HFF-Myc (cell line): ENCODE measurements at regions not wholly inside any gene's neighbourhood (a gene's known extent, or its start where the extent isn't known, plus 50 kb on each side); places are given as distances from the start of the nearest gene placed in this dataset.
"Not testable (repeated sequence)": the region's sequence is repeated elsewhere in the genome, so short reads cannot be mapped to it uniquely, and the experiment has no call there.

Experiments used
- DNase-seq: peaks from one replicate; pipeline ENCODE4 v3.0.0-alpha.2; 2011; ENCODE audit warnings: low read depth; ENCODE audit errors: extremely low read depth
- H3K4me3 ChIP-seq: replicated peaks from 2 replicates; pipeline ENCODE4 v1.5.1; 2011; ENCODE audit warnings: low read depth, mild to moderate bottlenecking, control low read depth, low read length
- CTCF ChIP-seq: IDR thresholded peaks from 2 replicates; pipeline ENCODE4 v1.5.1; 2012; ENCODE audit warnings: mild to moderate bottlenecking, low read depth, low read length, control low read depth; ENCODE audit errors: missing control alignments

GRCh38 chr12:4144676-4145075 is 128.9 kb upstream of the CCND2 start:
- DNase-seq, result no peak
- TF ChIP-seq CTCF, result no peak

DNA sequence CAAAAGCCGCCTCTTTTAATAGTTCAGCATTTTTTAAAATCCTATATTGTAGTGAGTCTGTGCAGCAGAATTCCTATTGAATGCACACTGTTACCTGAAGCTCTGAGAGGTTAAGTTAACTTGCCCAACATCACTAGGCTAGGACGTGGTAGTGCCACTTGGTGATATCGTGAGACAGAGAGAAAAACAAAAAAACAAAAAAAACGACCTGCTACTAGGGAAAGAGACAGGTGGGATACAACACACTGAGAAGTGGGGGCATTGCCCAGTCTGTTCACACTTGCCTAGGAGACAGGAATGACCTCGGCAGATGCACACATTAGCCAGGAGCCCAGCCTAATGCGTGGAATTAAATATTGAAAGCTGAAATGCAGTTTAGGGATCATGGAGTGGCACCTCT is 129.7 kb upstream of the CCND2 start:
- DNase-seq, result no peak
- no peak for TF ChIP-seq CTCF

More at GRCh38 chr12:4144676-4145075, 128.9 kb upstream of the CCND2 start:
- no peak overlapping the region for H3K4me3 ChIP-seq

GRCh38 chr12:4141348-4142270 is 132.0 kb upstream of the CCND2 start:
- H3K4me3 ChIP-seq, result no peak overlapping the region
- no peak for DNase-seq
- no peak for TF ChIP-seq CTCF

More for the DNA sequence above, 129.7 kb upstream of the CCND2 start:
- no peak overlapping the region for H3K4me3 ChIP-seq

- TF ChIP-seq CTCF, result no peak
- no peak overlapping the region for H3K4me3 ChIP-seq
These were observed 132.8 kb upstream of the CCND2 start for GRCh38 chr12:4140581-4141301.

DNA sequence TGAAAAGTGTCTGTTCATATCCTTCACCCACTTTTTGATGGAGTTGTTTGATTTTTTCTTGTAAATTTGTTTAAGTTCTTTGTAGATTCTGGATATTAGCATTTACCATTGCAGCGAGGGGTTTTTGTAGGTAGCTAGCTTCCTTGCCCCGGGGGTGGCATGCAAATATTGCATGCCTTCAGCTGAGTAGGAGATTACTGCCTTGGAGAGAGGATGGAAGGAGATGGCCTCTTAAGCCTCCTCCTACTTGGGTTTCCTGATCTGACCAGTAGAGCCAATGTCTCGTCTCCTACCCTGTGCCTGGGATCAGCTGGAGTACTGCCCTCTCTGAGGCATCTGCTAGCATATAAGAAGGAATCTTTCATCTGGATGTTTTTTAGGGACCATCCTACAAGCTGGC is 134.4 kb upstream of the CCND2 start:
- no peak overlapping the region for H3K4me3 ChIP-seq
- TF ChIP-seq CTCF, result no peak
- no peak for DNase-seq

More at GRCh38 chr12:4140581-4141301, 132.8 kb upstream of the CCND2 start:
- DNase-seq, result no peak

DNA sequence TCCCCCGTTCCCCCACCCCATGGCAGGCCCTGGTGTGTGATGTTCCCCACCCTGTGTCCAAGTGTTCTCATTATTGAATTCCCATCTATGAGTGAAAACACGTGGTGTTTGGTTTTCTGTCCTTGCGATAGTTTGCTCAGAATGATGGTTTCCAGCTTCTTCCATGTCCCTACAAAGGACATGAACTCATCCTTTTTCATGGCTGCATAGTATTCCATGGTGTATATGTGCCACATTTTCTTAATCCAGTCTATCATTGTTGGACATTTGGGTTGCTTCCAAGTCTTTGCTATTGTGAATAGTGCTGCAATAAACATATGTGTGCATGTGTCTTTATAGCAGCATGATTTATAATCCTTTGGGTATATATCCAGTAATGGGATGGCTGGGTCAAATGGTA is 135.0 kb upstream of the CCND2 start:
- DNase-seq, H3K4me3 ChIP-seq: not testable (repeated sequence)

DNA sequence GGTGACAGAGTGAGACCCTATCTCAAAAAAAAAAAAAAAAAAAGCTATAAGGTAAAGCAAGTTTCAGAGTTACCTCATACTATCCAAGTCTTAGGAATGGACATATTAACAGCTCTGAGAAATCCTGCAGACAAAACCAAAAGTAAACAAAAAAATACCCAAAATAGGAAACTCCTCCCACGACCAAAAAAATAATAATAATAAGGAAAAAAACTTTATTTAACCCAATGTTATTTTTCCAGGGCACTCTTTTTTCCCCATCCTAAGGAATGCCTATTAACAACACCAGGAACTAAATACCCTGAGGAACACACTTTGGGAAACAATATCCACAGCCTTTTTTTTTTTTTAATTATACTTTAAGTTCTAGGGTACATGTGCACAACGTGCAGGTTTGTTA is 135.5 kb upstream of the CCND2 start:
- no peak for DNase-seq
- no peak for TF ChIP-seq CTCF
- no peak overlapping the region for H3K4me3 ChIP-seq
